IMR-90 (cell line): ENCODE measurements at regions not wholly inside any gene's neighbourhood (a gene's known extent, or its start where the extent isn't known, plus 50 kb on each side); places are given as distances from the start of the nearest gene placed in this dataset.

Experiments
- ATAC-seq: fragments of 200-7000 bp; cut with Tn5 transposase; 2 replicates; pipeline ENCODE4 v1.9.1; 2020; ENCODE audit warnings: low read depth, mild to moderate bottlenecking, moderate library complexity
- BruUV-seq: library from RNA; stranded (reverse); fragments of 400-500 nt; replicated peaks from 2 replicates; lab custom pipeline; 2021; lab: Mats Ljungman, UMichigan
- CTCF ChIA-PET: fragments of 300-600 bp; formaldehyde crosslinking; extraction: SDS; loops from one replicate; lab custom pipeline; 2021; ENCODE audit warnings: antibody characterized with exemption; lab: Yijun Ruan, JAX
- POLR2A ChIA-PET: fragments of 300-600 bp; sonication (Branson Sonifier 250); formaldehyde crosslinking; loops from one replicate; lab custom pipeline; 2022; ENCODE audit warnings: antibody characterized with exemption; ENCODE audit not compliant: unreplicated experiment; lab: Charles Lee
- DNase-seq: peaks from one replicate; pipeline ENCODE4 v3.0.0; 2013
- H2AFZ ChIP-seq: replicated peaks from 2 replicates; pipeline ENCODE3; 2013; ENCODE audit warnings: low read length, mild to moderate bottlenecking; ENCODE audit not compliant: poor library complexity
- H2AK5ac ChIP-seq: 2 replicates; pipeline ENCODE4 v1.6.1; 2013; ENCODE audit warnings: low read depth, low read length, inconsistent platforms
- H2AK9ac ChIP-seq: replicated peaks from 2 replicates; pipeline ENCODE3; 2013; ENCODE audit warnings: mild to moderate bottlenecking, low read depth, low read length, moderate library complexity; ENCODE audit not compliant: poor library complexity
- H2BK120ac ChIP-seq: 2 replicates; pipeline ENCODE4 v1.6.1; 2013; ENCODE audit warnings: low read depth, low read length, inconsistent platforms
- H2BK15ac ChIP-seq: 3 replicates; pipeline ENCODE4 v1.6.1; 2013; ENCODE audit warnings: low read depth, low read length, inconsistent platforms
- H2BK20ac ChIP-seq: 2 replicates; pipeline ENCODE4 v1.6.1; 2013; ENCODE audit warnings: low read depth, mild to moderate bottlenecking, inconsistent platforms, low read length, moderate library complexity
- H2BK5ac ChIP-seq: 2 replicates; pipeline ENCODE4 v1.6.1; 2013; ENCODE audit warnings: mild to moderate bottlenecking, low read depth, low read length, inconsistent platforms; ENCODE audit not compliant: poor library complexity, severe bottlenecking
- H3K14ac ChIP-seq: replicated peaks from 2 replicates; pipeline ENCODE4 v1.6.1; 2013; ENCODE audit warnings: low read depth, low read length, inconsistent platforms
- H3K18ac ChIP-seq: 2 replicates; pipeline ENCODE4 v1.6.1; 2013; ENCODE audit warnings: low read depth, low read length, control low read depth
- H3K23ac ChIP-seq: 2 replicates; pipeline ENCODE4 v1.6.1; 2013; ENCODE audit warnings: low read depth, low read length, inconsistent platforms
- H3K27ac ChIP-seq: 2 replicates; pipeline ENCODE4 v1.5.1; 2013; ENCODE audit warnings: mild to moderate bottlenecking, control low read depth, low read length; ENCODE audit not compliant: insufficient read depth
- H3K27me3 ChIP-seq: 2 replicates; pipeline ENCODE4 v1.6.1; 2013; ENCODE audit warnings: low read length; ENCODE audit not compliant: control insufficient read depth, insufficient read depth
- H3K36me3 ChIP-seq: 2 replicates; pipeline ENCODE4 v1.6.1; 2013; ENCODE audit warnings: low read length, mixed read lengths; ENCODE audit not compliant: control insufficient read depth, insufficient read depth
- H3K4ac ChIP-seq: 2 replicates; pipeline ENCODE4 v1.6.1; 2013; ENCODE audit warnings: low read depth, low read length, inconsistent platforms
- H3K4me1 ChIP-seq: 2 replicates; pipeline ENCODE4 v1.6.1; 2013; ENCODE audit warnings: low read length, mixed read lengths; ENCODE audit not compliant: control insufficient read depth, insufficient read depth
- H3K4me2 ChIP-seq: 2 replicates; pipeline ENCODE4 v1.6.1; 2013; ENCODE audit warnings: low read depth, mild to moderate bottlenecking, control low read depth, low read length, moderate library complexity
- H3K4me3 ChIP-seq: 2 replicates; pipeline ENCODE4 v1.5.1; 2013; ENCODE audit warnings: low read depth, mild to moderate bottlenecking, control low read depth, low read length, moderate library complexity; ENCODE audit not compliant: insufficient read depth
- H3K56ac ChIP-seq: 2 replicates; pipeline ENCODE4 v1.6.1; 2013; ENCODE audit warnings: low read length, inconsistent platforms; ENCODE audit not compliant: insufficient read depth; ENCODE audit errors: extremely low read depth
- H3K79me1 ChIP-seq, 2 experiments: 2 replicates each; pipeline ENCODE4 v1.6.1; 2013; ENCODE audit warnings: low read length in 2 of 2, inconsistent platforms in 1 of 2, low read depth in 1 of 2
- H3K9ac ChIP-seq: 2 replicates; pipeline ENCODE4 v1.6.1; 2013; ENCODE audit warnings: low read depth, low read length, control low read depth
- H3K9me1 ChIP-seq: 2 replicates; pipeline ENCODE4 v1.6.1; 2013; ENCODE audit warnings: low read length, inconsistent platforms; ENCODE audit not compliant: insufficient read depth
- H3K9me3 ChIP-seq: 2 replicates; pipeline ENCODE4 v1.6.1; 2013; ENCODE audit warnings: low read length; ENCODE audit not compliant: control insufficient read depth, insufficient read depth
- H4K20me1 ChIP-seq: 2 replicates; pipeline ENCODE4 v1.6.1; 2013; ENCODE audit warnings: low read length, inconsistent platforms; ENCODE audit not compliant: insufficient read depth
- H4K5ac ChIP-seq: 2 replicates; pipeline ENCODE4 v1.6.1; 2013; ENCODE audit warnings: mild to moderate bottlenecking, low read depth, low read length, control low read depth
- H4K8ac ChIP-seq, 2 experiments: 2 replicates each; pipeline ENCODE4 v1.6.1; 2013; ENCODE audit warnings: low read depth in 2 of 2, low read length in 2 of 2, control low read depth in 1 of 2, inconsistent platforms in 1 of 2
- H4K91ac ChIP-seq: 2 replicates; pipeline ENCODE4 v1.6.1; 2013; ENCODE audit warnings: low read depth, low read length, inconsistent platforms; ENCODE audit not compliant: insufficient read depth
- BHLHE40 ChIP-seq: fragments of 150-350 bp; IDR thresholded peaks from 2 replicates; pipeline ENCODE4 v1.6.1; 2016; ENCODE audit warnings: mild to moderate bottlenecking, low read depth, low read length
- ELK1 ChIP-seq: fragments of 150-350 bp; IDR thresholded peaks from 2 replicates; pipeline ENCODE4 v1.6.1; 2016; ENCODE audit warnings: low read depth, mild to moderate bottlenecking, low read length, moderate library complexity, borderline replicate concordance
- MAZ ChIP-seq: IDR thresholded peaks from 2 replicates; pipeline ENCODE4 v1.6.1; 2012; ENCODE audit warnings: low read depth, mild to moderate bottlenecking, low read length, improper control_type of control experiment, moderate library complexity, borderline replicate concordance
- RCOR1 ChIP-seq: IDR thresholded peaks from 2 replicates; pipeline ENCODE4 v1.6.1; 2012; ENCODE audit warnings: mild to moderate bottlenecking, low read length, improper control_type of control experiment; ENCODE audit not compliant: insufficient replicate concordance
- RFX5 ChIP-seq: IDR thresholded peaks from 2 replicates; pipeline ENCODE4 v1.8.0; 2012; ENCODE audit warnings: low read depth, mild to moderate bottlenecking, low read length, moderate library complexity
- SMC3 ChIP-seq: fragments of 150-350 bp; IDR thresholded peaks from 2 replicates; pipeline ENCODE4 v1.6.1; 2016; ENCODE audit warnings: low read depth, mild to moderate bottlenecking, antibody characterized with exemption, low read length, moderate library complexity
- dilution Hi-C: fragments of 300-500 bp; cut with HindIII; formaldehyde crosslinking; loops from one replicate; pipeline ENCODE4 v1.14.3; 2018; ENCODE audit warnings: low sequenced_read_pairs; ENCODE audit not compliant: unreplicated experiment
- in situ Hi-C: fragments of 300-500 bp; cut with MboI; formaldehyde crosslinking; loops from 3 replicates; pipeline ENCODE4 v1.14.3; 2019; ENCODE audit warnings: low sequenced_read_pairs, inconsistent platforms, mixed read lengths
- intact Hi-C: fragments of 100-400 bp; cut with micrococcal nuclease; formaldehyde crosslinking; loops from 2 replicates; pipeline ENCODE4 v1.10.0; 2022

GRCh38 chr1:78388275-78388674 lies 102.5 kb upstream of the PTGFR start:
- dilution Hi-C loops (no loop called here), in situ Hi-C loops (no loop called here), intact Hi-C loops (no loop called here)
- H2BK120ac ChIP-seq: no peak overlapping the region
- no peak overlapping the region for H3K56ac ChIP-seq
- no TSS peak for BruUV-seq
- no peaks in the 10 kb centered on the region for H3K27me3 ChIP-seq
- no peak overlapping the region for H2BK20ac ChIP-seq
- H2AK9ac ChIP-seq: no peak overlapping the region
- no peak overlapping the region for H3K14ac ChIP-seq
- no peak overlapping the region for H3K4me2 ChIP-seq
- H4K20me1 ChIP-seq: no peaks in the 10 kb centered on the region
- H3K4ac ChIP-seq: no peak overlapping the region
- no peaks in the 10 kb centered on the region for H3K9me3 ChIP-seq
- no peak overlapping the region for H3K18ac ChIP-seq
- ATAC-seq: no peak
- no peak overlapping the region for H2BK5ac ChIP-seq
- H3K27ac ChIP-seq: no peak overlapping the region
- no peak overlapping the region for H2AK5ac ChIP-seq
- H3K9me1 ChIP-seq: no peaks in the 10 kb centered on the region
- POLR2A ChIA-PET: no interaction called here
- H4K91ac ChIP-seq: no peak overlapping the region
- DNase-seq: no peak
- no peak overlapping the region for H3K4me3 ChIP-seq
- H3K4me1 ChIP-seq: no peaks in the 10 kb centered on the region
- no peak overlapping the region for H2AFZ ChIP-seq
- TF ChIP-seq RCOR1: no peak
- TF ChIP-seq SMC3: no peak
- TF ChIP-seq ELK1: no peak
- no peak for TF ChIP-seq MAZ
- TF ChIP-seq RFX5: no peak
- no peak for TF ChIP-seq BHLHE40
- no peak overlapping the region for H3K23ac ChIP-seq
- H3K79me1 ChIP-seq: no peaks in the 10 kb centered on the region
- no peaks in the 10 kb centered on the region for H3K36me3 ChIP-seq
- CTCF ChIA-PET: no interaction called here
- H2BK15ac ChIP-seq: no peak overlapping the region
- H4K5ac ChIP-seq: no peak overlapping the region
- no peak overlapping the region for H4K8ac ChIP-seq
- H3K9ac ChIP-seq: no peak overlapping the region
